Ascending aorta (tissue), 2 donors: ENCODE measurements at regions not wholly inside any gene's neighbourhood (a gene's known extent, or its start where the extent isn't known, plus 50 kb on each side); places are given as distances from the start of the nearest gene placed in this dataset.

Experiments used
- DNase-seq, 2 donors: peaks; one replicate each; pipeline ENCODE4 v3.0.0-alpha.2; 2019; ENCODE audit warnings: low spot score in 2 of 2
- H3K27ac ChIP-seq, 2 donors: fragments of 200-600 bp; sonication (generic); one replicate each; pipeline ENCODE4 v1.5.1; 2016 to 2017; ENCODE audit warnings: mild to moderate bottlenecking in 1 of 2
- H3K27me3 ChIP-seq: fragments of 200-600 bp; sonication (generic); one replicate; pipeline ENCODE4 v1.5.1; 2017
- H3K36me3 ChIP-seq, 2 donors: fragments of 200-600 bp; sonication (generic); one replicate each; pipeline ENCODE4 v1.5.1; 2016
- H3K4me1 ChIP-seq, 2 donors: fragments of 200-600 bp; sonication (generic); one replicate each; pipeline ENCODE4 v1.5.1; 2016 to 2017; ENCODE audit warnings: mild to moderate bottlenecking in 1 of 2
- H3K4me3 ChIP-seq, 2 donors: fragments of 200-600 bp; sonication (generic); one replicate each; pipeline ENCODE4 v1.5.1; 2016 to 2017; ENCODE audit warnings: mild to moderate bottlenecking in 1 of 2
- H3K9me3 ChIP-seq, 2 donors: fragments of 200-600 bp; sonication (generic); one replicate each; pipeline ENCODE4 v1.5.1; 2016
- intact Hi-C: fragments of 100-400 bp; cut with DNase I; formaldehyde crosslinking; loops from one replicate; pipeline ENCODE4 v1.15.1; 2023
- TF ChIP-seq, protein P1 (sequence below), 3 experiments: fragments of 200-600 bp in 2 of 3; fragments of 450-650 bp in 1 of 3; sonication (generic) in 2 of 3; IDR thresholded peaks; one replicate each; pipeline ENCODE4 v1.5.1; 2016 to 2019; ENCODE audit warnings: antibody characterized with exemption in 3 of 3, mild to moderate bottlenecking in 1 of 3, moderate library complexity in 1 of 3

DNA sequence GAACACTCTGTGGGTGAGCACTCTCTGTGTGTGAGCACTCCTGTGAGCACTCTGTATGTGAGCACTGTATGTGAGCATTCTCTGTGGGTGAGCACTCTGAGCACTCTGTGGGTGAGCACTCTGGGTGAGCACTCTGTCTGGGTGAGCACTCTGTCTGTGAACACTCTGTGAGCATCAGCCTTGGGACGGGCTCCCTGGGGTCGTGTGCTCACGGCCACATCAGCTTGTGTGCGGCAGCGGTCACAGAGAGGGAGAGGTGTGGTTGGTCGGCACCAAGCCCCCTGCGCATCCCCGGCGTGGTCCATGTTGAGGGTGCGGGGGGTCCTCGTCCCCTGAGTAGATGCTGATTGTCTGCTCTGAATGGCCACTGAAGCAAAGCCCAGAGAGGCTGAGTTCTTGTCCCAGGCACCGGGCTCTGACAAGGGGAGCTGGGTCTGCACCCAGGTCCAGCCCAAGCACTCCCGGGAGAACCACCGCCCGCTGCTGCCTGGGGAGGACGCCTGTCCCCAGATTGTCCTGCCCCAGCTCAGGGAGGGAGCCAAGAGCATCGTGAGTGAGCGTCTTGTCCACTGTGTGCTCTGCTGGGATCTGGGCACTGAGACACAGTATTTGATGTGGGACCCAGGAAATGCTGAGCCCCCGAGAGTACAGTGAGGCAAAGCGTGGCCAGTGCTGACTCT is 143.7 kb downstream of the DNAJB6 start:
- intact Hi-C loops: no loop called here
- no peaks in the 10 kb centered on the region for H3K27me3 ChIP-seq
- TF ChIP-seq, protein P1, sequence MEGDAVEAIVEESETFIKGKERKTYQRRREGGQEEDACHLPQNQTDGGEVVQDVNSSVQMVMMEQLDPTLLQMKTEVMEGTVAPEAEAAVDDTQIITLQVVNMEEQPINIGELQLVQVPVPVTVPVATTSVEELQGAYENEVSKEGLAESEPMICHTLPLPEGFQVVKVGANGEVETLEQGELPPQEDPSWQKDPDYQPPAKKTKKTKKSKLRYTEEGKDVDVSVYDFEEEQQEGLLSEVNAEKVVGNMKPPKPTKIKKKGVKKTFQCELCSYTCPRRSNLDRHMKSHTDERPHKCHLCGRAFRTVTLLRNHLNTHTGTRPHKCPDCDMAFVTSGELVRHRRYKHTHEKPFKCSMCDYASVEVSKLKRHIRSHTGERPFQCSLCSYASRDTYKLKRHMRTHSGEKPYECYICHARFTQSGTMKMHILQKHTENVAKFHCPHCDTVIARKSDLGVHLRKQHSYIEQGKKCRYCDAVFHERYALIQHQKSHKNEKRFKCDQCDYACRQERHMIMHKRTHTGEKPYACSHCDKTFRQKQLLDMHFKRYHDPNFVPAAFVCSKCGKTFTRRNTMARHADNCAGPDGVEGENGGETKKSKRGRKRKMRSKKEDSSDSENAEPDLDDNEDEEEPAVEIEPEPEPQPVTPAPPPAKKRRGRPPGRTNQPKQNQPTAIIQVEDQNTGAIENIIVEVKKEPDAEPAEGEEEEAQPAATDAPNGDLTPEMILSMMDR (IDR thresholded peaks at IDR 0.05): no peak
- H3K4me3 ChIP-seq: no peak overlapping the region
- no peaks in the 10 kb centered on the region for H3K4me1 ChIP-seq
- no peaks in the 10 kb centered on the region for H3K36me3 ChIP-seq
- H3K9me3 ChIP-seq: no peaks in the 10 kb centered on the region
- H3K27ac ChIP-seq: no peak overlapping the region
- peak in 1 of 2 donors; percentile 51 for DNase-seq

DNA sequence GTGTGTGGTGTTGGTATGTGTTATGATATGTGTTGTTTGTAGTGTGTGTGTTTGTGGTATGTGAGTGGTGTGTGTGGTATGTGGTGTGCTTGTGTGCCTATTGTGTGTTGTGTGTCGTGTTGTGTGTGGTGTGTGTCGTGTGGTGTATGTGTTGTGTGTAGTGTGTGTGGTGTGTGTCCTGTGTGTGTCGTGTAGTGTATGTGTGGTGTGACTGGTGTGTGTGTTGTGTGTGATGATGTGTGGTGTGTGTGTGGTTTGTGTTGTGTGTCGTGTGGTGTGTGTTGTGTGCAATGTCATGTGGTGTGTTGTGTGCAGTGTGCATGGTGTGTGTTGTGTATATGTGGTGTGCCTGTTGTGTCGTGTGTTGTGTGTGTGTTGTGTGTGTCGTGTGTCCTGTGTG is 144.6 kb downstream of the DNAJB6 start:
- Histone ChIP-seq H3K4me1 (no peaks in the 10 kb centered on the region), H3K27ac (no peak overlapping the region), H3K9me3 (no peaks in the 10 kb centered on the region), H3K4me3 (no peak overlapping the region), H3K27me3 (no peaks in the 10 kb centered on the region), H3K36me3 (no peaks in the 10 kb centered on the region)
- no peak for DNase-seq
- TF ChIP-seq, protein P1 (IDR thresholded peaks at IDR 0.05): no peak
- intact Hi-C loops: no loop called here

DNA sequence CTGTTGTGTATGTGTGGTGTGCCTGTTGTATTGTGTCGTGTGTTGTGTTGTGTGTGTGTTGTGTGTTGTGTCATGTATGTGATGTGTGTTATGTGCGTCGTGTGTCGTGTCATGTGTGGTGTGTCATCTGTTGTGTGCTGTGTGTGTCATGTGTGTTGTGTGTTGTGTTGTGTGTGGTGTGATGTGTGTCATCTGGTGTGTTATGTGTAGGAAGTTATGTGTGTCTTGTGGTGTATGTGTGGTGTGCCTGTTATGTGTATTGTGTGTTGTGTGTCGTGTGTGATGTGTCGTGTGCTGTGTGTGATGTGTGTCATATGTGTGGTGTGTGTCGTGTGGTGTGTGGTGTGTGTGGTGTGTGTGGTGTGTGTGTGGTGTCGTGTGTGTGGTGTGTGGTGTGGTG is 145.2 kb downstream of the DNAJB6 start:
- H3K4me1 ChIP-seq: no peaks in the 10 kb centered on the region
- TF ChIP-seq, protein P1 (IDR thresholded peaks at IDR 0.05): no peak
- no peaks in the 10 kb centered on the region for H3K36me3 ChIP-seq
- no peak overlapping the region for H3K4me3 ChIP-seq
- H3K27ac ChIP-seq: no peak overlapping the region
- DNase-seq: no peak
- H3K27me3 ChIP-seq: no peaks in the 10 kb centered on the region
- intact Hi-C loops: no loop called here
- H3K9me3 ChIP-seq: no peaks in the 10 kb centered on the region

DNA sequence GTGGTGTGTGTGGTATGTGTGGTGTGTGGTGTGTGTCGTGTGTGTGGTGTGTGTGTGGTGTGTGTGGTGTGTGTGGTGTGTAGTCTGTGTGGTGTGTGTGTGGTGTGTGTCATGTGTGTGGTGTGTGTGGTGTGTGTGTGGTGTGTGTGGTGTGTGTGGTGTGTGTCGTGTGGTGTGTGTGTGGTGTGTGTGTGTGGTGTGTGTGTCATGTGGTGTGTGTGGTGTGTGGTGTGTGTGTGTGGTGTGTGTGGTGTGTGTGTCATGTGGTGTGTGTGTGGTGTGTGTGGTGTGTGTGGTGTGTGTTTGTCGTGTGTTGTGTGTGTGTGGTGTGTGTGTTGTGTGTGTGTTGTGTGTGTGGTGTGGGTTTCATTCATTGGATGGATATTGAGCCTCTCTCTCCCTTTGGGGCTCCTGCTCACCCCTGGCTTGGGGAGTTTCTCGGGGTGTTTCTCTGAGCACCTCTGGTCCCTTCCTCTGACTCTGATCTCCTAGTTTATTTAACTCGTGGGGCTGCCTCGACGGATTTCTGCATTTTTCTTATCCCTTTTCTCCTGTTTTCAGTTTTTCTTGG is 145.8 kb downstream of the DNAJB6 start:
- Histone ChIP-seq H3K27ac (no peak overlapping the region), H3K36me3 (no peaks in the 10 kb centered on the region), H3K4me1 (no peaks in the 10 kb centered on the region), H3K4me3 (no peak overlapping the region), H3K9me3 (no peaks in the 10 kb centered on the region), H3K27me3 (no peaks in the 10 kb centered on the region)
- DNase-seq: no peak
- TF ChIP-seq, protein P1 (IDR thresholded peaks at IDR 0.05): no peak
- intact Hi-C loops: no loop called here

DNA sequence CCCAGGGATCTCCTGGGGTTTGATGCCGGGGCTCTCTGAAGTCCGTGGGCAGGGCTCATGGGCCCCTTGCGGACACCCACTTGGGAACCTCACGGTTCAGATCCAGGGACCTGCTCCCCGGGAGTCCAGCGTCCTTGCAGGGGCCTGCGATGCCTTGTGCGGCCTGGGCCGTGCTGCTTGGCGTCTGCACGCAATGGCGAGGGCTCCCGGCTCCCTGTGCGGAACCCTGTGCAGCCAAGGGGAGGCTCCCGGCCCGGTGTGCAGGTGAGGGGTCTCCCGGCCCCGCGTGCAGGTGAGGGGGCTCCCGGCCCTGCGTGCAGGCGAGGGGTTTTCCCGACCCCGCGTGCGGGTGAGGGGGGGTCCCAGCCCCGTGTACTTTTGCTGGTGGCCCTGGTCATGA is 146.7 kb downstream of the DNAJB6 start:
- Histone ChIP-seq H3K4me3 (no peak overlapping the region), H3K9me3 (no peaks in the 10 kb centered on the region), H3K4me1 (no peaks in the 10 kb centered on the region), H3K27me3 (no peaks in the 10 kb centered on the region), H3K27ac (no peak overlapping the region), H3K36me3 (no peaks in the 10 kb centered on the region)
- TF ChIP-seq, protein P1 (IDR thresholded peaks at IDR 0.05): no peak
- intact Hi-C loops: no loop called here
- DNase-seq: peak in 1 of 2 donors; percentile 51
